ENCODE measurements at regions not wholly inside any gene's neighbourhood (a gene's known extent, or its start where the extent isn't known, plus 50 kb on each side); places are given as distances from the start of the nearest gene placed in this dataset.

DNA sequence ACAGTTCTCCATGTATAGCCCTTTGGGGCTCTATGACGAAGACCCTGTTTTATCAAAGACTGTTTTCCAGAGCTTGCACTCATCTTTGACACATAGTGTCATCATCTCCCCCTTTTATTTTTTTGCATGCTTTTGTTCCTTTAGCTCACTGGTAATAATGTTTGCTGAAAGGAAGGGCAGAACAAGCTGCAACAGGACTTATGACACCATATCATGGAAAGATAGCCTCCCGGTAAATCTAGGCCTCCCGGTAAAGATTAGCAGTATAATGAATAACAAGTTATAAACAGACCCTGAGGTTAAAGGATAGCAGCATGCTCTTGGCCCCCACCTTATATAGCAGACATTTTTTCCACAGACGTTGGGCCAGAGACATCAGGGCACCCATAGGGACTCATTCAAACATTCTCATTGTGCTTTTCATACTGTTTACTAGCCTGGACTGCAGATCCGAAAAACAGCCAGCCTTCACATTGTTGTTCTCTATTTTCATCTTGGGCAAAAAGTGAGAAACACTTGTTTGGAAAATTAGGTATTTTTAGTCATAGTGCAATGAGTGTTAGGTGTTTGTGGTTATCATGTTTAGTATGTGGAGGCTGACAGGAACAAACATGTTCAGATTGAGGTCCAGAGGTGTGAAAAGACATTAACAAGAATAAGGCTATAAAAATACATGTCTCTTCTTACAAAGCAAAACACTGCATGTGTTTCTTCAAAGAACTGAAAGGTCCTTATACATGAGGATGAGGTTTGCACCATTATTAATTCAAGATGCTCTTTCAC lies 136.9 kb upstream of the SPRY2 start:
- DNase-seq (ENCODE audit: low read depth, low spot score), result no peak

GRCh38 chr13:80476953-80477352 lies 136.0 kb upstream of the SPRY2 start:
- DNase-seq (ENCODE audit: low read depth, low spot score), result no peak

GRCh38 chr13:80475718-80476117 lies 134.8 kb upstream of the SPRY2 start:
- DNase-seq (ENCODE audit: low read depth, low spot score), result no peak

GRCh38 chr13:80473695-80474094 lies 132.8 kb upstream of the SPRY2 start:
- no peak for DNase-seq (ENCODE audit: low read depth, low spot score)

GRCh38 chr13:80469853-80470381 lies 129.0 kb upstream of the SPRY2 start:
- DNase-seq (ENCODE audit: low read depth, low spot score), result peak; percentile 48

DNA sequence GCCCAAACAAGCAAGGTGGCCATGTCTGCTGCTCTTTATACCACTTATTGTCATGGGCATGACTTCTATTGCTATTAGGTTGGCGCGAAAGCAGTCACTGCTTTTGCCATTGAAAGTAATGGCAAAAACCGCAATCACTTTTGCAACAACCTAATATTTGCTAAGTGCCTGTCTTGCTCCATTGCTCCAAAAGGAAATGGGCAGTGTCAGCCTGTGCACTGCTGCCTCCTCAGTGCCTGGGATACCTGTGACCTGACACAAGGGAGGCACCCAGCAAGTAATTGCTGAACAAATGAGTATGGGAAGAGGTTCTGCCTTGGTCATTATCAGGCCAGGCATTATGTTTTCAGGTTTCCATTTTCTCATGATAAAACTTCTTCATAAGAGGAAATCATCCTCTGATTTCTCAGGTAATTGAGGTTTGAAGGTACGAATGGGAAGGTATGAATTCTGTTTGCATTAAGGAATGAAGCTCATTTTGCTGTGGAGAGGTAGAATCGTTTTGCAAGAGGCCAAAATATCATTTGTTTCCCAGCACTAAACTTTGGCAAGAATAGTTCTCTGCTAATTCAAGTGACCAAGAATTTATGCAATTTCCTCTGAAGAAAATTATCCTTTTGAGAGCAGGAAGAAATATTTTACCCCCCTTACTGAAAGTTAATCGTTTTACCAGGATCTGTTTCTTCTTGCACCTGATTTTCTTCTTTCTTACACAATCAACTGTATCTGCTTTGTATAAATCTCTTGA lies 128.4 kb upstream of the SPRY2 start:
- DNase-seq (ENCODE audit: low read depth, low spot score), result no peak

GRCh38 chr13:80465321-80465720 lies 124.4 kb upstream of the SPRY2 start:
- no peak for DNase-seq (ENCODE audit: low read depth, low spot score)

DNA sequence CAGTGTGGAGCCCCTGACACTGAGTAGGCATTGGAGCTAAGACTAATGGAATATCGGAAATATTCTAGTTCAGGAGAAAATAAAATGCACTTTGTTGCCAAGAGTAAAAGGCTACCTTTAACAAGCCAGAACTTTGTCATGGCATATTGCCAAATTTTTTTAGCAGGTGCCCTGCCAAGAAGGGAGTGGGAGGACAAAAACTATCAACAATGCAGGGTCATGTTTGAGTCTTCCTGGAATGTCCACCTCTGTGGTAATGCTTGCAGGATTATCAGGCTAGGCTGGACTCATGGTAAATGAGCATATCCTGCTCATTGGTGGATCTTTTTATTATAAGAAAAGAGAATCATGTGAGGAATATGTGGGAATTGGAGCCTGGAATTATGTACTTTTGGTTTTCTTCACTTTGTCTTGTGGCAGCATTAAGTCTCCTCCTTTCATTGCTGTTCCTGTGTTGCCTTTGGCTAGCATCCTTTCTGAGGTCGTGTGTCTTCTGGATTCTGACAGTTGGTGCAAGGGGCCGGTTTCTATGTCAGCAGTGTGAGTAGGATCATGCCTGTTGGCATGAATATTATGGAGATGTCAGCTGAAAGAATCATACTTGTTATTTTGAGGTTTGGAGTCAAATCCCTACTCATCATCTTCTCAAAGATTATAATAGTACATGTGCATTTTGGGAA lies 122.9 kb upstream of the SPRY2 start:
- DNase-seq (ENCODE audit: low read depth, low spot score), result no peak

GRCh38 chr13:80462567-80462966 lies 121.6 kb upstream of the SPRY2 start:
- no peak for DNase-seq (ENCODE audit: low read depth, low spot score)

DNA sequence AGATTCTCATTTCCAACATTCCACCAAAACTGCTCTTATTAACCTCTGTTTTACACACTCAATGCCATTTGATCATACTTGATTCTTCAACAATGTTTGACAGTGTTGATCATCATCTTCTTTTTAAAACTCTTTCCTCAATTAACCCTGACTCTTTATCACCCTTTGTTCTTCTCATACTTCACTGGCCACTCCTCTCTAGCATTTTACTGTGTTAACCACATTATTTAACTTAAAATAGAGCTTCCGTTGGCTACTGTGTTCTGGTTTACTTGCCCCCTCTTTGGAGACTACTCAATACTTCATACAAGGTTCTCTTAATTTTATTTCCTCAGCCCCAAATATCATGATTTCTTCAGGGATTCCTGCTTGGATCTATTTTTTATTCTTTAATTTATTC lies 121.1 kb upstream of the SPRY2 start:
- no peak for DNase-seq (ENCODE audit: low read depth, low spot score)

- DNase-seq (ENCODE audit: low read depth, low spot score), result peak; percentile 8
Observed at GRCh38 chr13:80458543-80458942, 117.6 kb upstream of the SPRY2 start.

DNA sequence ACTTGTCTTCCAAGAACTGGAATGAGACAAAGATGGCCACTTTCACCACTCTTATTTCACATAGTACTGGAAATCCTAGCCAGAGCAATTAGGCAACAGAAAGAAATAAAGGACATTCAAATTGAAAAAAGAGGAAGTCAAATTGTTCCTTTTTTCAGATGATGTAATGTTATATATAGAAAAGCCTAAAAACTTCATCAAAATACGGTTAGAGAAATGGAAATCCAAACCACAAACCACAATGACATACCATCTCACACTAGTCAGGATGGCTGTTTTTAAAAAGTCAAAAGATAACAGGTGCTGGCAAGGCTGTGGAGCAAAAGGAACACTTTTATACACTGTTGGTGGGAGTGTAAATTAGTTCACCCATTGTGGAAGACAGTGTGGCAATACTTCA lies 113.3 kb upstream of the SPRY2 start:
- no peak for DNase-seq (ENCODE audit: low read depth, low spot score)

DNA sequence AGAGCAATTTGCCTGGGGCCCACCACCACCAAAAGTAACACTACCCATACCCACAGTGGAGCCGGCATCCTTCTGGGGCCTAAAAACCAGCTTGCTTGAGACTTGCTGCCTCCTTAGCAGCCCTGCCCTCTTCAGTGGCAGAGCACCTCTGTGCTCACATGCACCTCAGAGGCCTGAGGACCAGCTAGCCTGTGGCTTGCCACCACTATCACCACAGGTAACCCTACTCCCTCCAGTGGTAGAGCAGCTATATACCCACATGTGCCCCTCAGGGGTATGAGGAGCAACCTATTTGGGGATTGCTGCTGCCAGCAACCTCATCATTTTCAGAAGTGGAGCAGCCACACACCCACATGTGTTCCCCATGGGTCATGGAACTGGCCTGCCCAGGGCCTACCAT lies 111.4 kb upstream of the SPRY2 start:
- DNase-seq (ENCODE audit: low read depth, low spot score), result no peak

GRCh38 chr13:80451641-80452040 lies 110.7 kb upstream of the SPRY2 start:
- no peak for DNase-seq (ENCODE audit: low read depth, low spot score)

DNA sequence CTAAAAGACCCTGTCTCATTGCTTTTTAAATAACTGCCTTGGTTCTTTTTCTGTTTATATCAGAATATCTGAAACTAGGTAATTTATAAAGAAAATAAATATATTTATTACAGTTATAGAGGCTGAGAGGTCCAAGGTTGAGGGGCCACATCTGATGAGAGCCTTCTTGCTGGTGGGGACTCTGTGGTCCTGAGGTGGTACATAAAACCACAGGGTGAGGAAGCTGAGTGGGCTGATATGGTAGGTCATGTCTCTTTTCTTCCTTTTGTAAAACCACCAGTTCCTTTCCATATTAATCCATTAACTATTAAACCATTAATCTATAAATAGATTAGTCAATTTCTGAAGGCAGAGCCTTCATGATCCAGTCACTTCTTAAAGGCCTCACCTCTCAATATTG lies 109.5 kb upstream of the SPRY2 start:
- DNase-seq (ENCODE audit: low read depth, low spot score), result no peak

- DNase-seq (ENCODE audit: low read depth, low spot score), result no peak
Observed at GRCh38 chr13:80448725-80449124, 107.8 kb upstream of the SPRY2 start.

DNA sequence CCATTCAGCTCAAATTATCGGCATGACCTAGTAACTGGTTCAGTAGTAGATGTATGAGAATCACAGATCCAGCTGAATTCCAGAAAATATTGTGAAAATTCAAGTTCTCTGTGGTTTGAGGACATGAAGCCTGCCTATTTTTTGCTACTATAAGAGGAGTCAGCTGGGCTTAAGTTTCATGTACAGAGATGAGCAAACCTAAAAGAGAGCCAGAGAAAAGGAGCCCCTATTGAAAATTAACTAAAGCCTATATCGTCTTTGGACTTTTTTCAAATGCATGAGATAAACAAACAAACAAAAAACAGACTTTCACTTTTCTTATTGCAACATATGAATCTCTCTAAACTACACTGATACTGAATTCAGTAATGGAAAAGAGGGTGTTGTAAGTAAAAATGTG lies 106.8 kb upstream of the SPRY2 start:
- DNase-seq (ENCODE audit: low read depth, low spot score), result no peak

DNA sequence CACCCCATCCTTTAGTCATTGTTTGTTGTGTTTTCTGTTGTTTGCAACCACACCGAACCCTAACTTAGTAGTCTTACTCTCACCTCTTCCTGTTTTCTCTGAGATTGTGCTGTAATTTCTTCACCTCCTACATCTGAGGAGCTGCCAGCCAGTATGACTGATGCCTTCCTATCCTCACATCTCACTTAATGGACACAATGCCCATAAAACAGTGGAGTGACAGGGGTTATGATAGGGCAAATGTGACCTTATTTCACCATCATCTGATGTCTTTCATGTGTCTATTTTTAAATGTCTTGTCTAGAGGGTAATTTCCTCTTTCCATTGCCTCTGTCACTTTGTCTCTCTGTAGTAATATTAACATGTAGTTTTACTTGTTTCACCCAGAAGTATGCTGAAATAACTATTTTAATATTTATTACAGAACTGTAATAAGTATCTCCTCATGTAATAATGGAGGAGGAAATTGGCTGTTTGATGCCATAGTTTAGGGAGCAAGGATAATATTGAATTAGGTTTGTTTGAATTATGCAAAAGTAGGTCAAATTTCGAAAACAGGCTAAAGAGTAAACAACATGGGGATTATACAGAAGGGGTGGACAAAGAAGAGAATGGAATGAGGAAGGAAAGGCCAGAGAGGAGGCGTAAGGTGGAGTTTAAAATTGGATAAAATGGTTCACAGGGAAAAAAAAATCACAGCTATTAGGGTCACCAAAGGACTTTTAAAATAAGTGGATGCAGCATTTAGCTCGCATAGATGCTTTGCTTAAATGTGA lies 103.5 kb upstream of the SPRY2 start:
- DNase-seq (ENCODE audit: low read depth, low spot score), result no peak

DNA sequence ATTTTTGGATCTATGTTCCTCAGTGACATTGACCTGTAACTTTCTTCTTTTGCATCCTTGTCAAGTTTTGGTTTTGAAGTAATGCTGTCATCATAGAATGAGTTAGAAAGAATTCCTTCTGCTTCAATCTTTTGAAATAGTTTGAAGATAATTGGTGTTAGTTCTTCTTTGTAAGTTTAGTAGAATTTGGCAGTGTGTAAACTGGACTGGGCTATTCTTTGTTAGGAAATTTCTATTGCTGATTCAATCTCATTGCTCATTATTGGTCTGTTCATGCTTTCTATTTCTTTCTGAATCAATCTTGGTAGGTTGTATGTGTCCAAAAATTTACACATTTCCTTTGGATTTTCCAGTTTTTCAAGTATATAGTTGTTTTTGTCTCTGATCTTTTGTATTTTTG lies 101.7 kb upstream of the SPRY2 start:
- DNase-seq (ENCODE audit: low read depth, low spot score), result no peak

- DNase-seq (ENCODE audit: low read depth, low spot score), result no peak
Observed at GRCh38 chr13:80441968-80442367, 101.0 kb upstream of the SPRY2 start.

GRCh38 chr13:80438521-80438920 lies 97.6 kb upstream of the SPRY2 start:
- no peak for DNase-seq (ENCODE audit: low read depth, low spot score)
